ENCODE measurements at regions not wholly inside any gene's neighbourhood (a gene's known extent, or its start where the extent isn't known, plus 50 kb on each side); places are given as distances from the start of the nearest gene placed in this dataset.

GRCh38 chr12:108449478-108449877 lies 65.6 kb upstream of the FICD start:
- no peak for TF ChIP-seq CTCF (IDR thresholded peaks at IDR 0.05)

GRCh38 chr12:108448246-108448645 lies 66.8 kb upstream of the FICD start:
- no peak for TF ChIP-seq CTCF (IDR thresholded peaks at IDR 0.05)

- TF ChIP-seq CTCF (IDR thresholded peaks at IDR 0.05): no peak
Measured at GRCh38 chr12:108447168-108447832, 67.8 kb upstream of the FICD start.

GRCh38 chr12:108446766-108447165 lies 68.3 kb upstream of the FICD start:
- TF ChIP-seq CTCF (IDR thresholded peaks at IDR 0.05): no peak

- TF ChIP-seq CTCF (IDR thresholded peaks at IDR 0.05): no peak
Measured at GRCh38 chr12:108442910-108443309, 72.2 kb upstream of the FICD start.

GRCh38 chr12:108442067-108442466 lies 73.0 kb upstream of the FICD start:
- no peak for TF ChIP-seq CTCF (IDR thresholded peaks at IDR 0.05)

- no peak for TF ChIP-seq CTCF (IDR thresholded peaks at IDR 0.05)
Measured at GRCh38 chr12:108441549-108441948, 73.5 kb upstream of the FICD start.

- no peak for TF ChIP-seq CTCF (IDR thresholded peaks at IDR 0.05)
Measured at GRCh38 chr12:108440736-108441135, 74.3 kb upstream of the FICD start.

Data from LNCAP (cell line).